Gastrocnemius medialis (tissue), 4 donors: ENCODE measurements at regions not wholly inside any gene's neighbourhood (a gene's known extent, or its start where the extent isn't known, plus 50 kb on each side); places are given as distances from the start of the nearest gene placed in this dataset.

Experiments used
- ATAC-seq, 2 donors: fragments of 150-250 bp; one replicate each; pipeline ENCODE4 v1.9.1; 2016
- DNase-seq, 2 donors: peaks; one replicate each; pipeline ENCODE4 v3.0.0-alpha.2; 2019
- H3K27ac ChIP-seq, 4 donors: fragments of 200-600 bp; sonication (generic); 1 replicate in 1 of 4; 2 replicates in 3 of 4; pipeline ENCODE4 v1.5.1; 2016 to 2018; ENCODE audit warnings: mild to moderate bottlenecking in 2 of 4, moderate library complexity in 1 of 4
- H3K27me3 ChIP-seq, 3 donors: fragments of 200-600 bp; sonication (generic) in 2 of 3; 1 replicate in 1 of 3; 2 replicates in 2 of 3; pipeline versions ENCODE4 v1.5.1 to v1.6.0; 2016 to 2019; ENCODE audit warnings: mild to moderate bottlenecking in 1 of 3, moderate library complexity in 1 of 3
- H3K36me3 ChIP-seq, 2 donors: fragments of 200-600 bp; sonication (generic) in 1 of 2; one replicate each; pipeline ENCODE4 v1.5.1; 2017 to 2018
- H3K4me1 ChIP-seq, 2 donors: fragments of 200-600 bp; sonication (generic) in 1 of 2; one replicate each; pipeline ENCODE4 v1.5.1; 2016 to 2017; ENCODE audit warnings: mild to moderate bottlenecking in 2 of 2
- H3K4me3 ChIP-seq, 4 donors: fragments of 200-600 bp; sonication (generic) in 3 of 4; 1 replicate in 1 of 4; 2 replicates in 3 of 4; pipeline ENCODE4 v1.5.1; 2016 to 2019; ENCODE audit warnings: mild to moderate bottlenecking in 2 of 4
- H3K9me3 ChIP-seq, 3 donors: fragments of 200-600 bp; sonication (generic) in 2 of 3; 1 replicate in 1 of 3; 2 replicates in 2 of 3; pipeline ENCODE4 v1.5.1; 2016 to 2019
- CTCF ChIP-seq, 5 experiments: fragments of 450-650 bp in 3 of 5; fragments of 200-600 bp in 2 of 5; sonication (generic) in 2 of 5; IDR thresholded peaks in 4 of 5; conservative IDR thresholded peaks in 1 of 5; 1 replicate in 4 of 5; 2 replicates in 1 of 5; pipeline ENCODE4 v1.5.1; 2016 to 2019; ENCODE audit warnings: antibody characterized with exemption in 5 of 5, mild to moderate bottlenecking in 3 of 5, moderate library complexity in 3 of 5
- POLR2A ChIP-seq, 2 donors: fragments of 450-650 bp; IDR thresholded peaks; one replicate each; pipeline ENCODE4 v1.6.1; 2017; ENCODE audit warnings: antibody characterized with exemption in 2 of 2, mild to moderate bottlenecking in 2 of 2, moderate library complexity in 2 of 2
- in situ Hi-C, 4 donors: fragments of 200-750 bp; cut with MboI; loops; one replicate each; pipeline versions ENCODE4 v1.15.0 to v1.8.0; 2017; ENCODE audit warnings: low sequenced_read_pairs in 4 of 4
- intact Hi-C: fragments of 100-400 bp; cut with DNase I; formaldehyde crosslinking; loops from one replicate; pipeline ENCODE4 v1.15.1; 2023; ENCODE audit warnings: low total_unique reads

DNA sequence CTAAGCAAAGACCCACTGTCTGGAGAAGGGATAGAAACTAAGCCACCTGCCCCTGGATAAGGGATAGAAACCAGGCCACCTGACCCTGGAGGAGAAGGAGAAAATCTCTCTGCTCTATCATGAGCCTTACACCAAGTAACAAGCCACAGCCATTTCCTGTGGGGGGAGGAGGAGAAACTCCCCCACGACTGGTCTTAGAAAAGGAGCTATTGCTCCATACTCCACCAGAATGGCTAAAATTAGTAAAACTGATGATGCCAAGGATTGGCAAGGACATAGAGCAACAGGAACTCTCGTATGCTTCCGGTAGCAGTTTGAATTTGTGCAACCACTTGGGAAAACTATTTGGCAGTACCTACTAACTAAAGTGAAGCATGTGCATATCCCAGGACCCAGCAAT is 70.8 kb downstream of the ACTL7B start:
- DNase-seq: peak; percentile 18 to 43
- peaks cover 10 to 29% of the 10 kb centered on the region in 2 donors for H3K4me1 ChIP-seq
- H3K9me3 ChIP-seq: no peaks in the 10 kb centered on the region
- TF ChIP-seq POLR2A (IDR thresholded peaks at IDR 0.05) (no peak), CTCF (IDR thresholded peaks at IDR 0.05 in 4 of 5, conservative IDR thresholded peaks at IDR 0.05 in 1 of 5) (no peak)
- in situ Hi-C loops: no loop called here
- no peaks in the 10 kb centered on the region for H3K27me3 ChIP-seq
- intact Hi-C loops: no loop called here
- H3K36me3 ChIP-seq: no peaks in the 10 kb centered on the region
- peak; percentile 53 to 70 for ATAC-seq
- peak overlapping the region in 3 of 4 donors; percentile 20 to 61 (median 36) for H3K27ac ChIP-seq
- H3K4me3 ChIP-seq: no peak overlapping the region

DNA sequence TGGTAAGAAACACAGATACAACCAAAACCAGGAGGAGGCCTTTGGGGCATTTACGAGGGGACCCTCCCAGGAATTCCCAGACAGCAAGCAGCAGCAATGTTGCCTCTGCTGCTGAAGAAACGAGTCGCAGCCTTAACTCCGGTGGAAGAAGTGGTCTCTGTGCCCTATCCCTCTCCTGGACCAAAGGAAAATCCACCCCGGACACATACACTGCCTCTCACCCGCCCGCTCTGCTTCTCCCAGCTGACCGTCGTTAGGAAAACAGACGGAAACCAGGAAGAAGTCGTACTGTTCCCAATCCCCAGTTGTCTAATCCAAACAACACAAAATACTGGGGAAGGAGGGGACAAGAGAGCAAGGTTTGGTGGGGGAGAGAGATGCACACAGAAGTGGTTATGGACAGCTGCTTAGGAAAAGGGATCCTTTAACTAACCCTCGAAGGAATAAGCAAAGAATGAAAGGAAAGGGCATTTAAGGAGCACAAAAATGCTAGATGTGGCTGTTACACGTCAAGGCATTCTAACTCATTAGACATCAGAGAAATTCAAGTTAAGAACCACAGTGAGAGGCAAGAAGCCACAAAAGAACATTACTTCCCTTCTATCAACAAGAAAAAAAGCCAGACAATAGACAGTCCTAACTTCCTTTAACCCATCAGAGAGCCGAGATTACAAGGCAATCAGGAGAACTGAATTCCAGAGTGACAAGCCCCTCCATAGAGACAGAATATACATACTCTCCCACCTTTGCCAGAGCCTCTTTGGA is 71.9 kb downstream of the ACTL7B start:
- Histone ChIP-seq H3K27ac (peak overlapping the region in 1 of 4 donors; percentile 61), H3K4me3 (peak overlapping the region in 1 of 4 donors; percentile 7), H3K4me1 (peaks cover 10 to 29% of the 10 kb centered on the region in 2 donors), H3K27me3 (no peaks in the 10 kb centered on the region), H3K36me3 (no peaks in the 10 kb centered on the region), H3K9me3 (no peaks in the 10 kb centered on the region)
- in situ Hi-C loops: no loop called here
- TF ChIP-seq CTCF (IDR thresholded peaks at IDR 0.05 in 4 of 5, conservative IDR thresholded peaks at IDR 0.05 in 1 of 5) (no peak), POLR2A (IDR thresholded peaks at IDR 0.05) (no peak)
- intact Hi-C loops: no loop called here
- peak in 1 of 2 donors; percentile 34 for ATAC-seq
- DNase-seq: no peak

DNA sequence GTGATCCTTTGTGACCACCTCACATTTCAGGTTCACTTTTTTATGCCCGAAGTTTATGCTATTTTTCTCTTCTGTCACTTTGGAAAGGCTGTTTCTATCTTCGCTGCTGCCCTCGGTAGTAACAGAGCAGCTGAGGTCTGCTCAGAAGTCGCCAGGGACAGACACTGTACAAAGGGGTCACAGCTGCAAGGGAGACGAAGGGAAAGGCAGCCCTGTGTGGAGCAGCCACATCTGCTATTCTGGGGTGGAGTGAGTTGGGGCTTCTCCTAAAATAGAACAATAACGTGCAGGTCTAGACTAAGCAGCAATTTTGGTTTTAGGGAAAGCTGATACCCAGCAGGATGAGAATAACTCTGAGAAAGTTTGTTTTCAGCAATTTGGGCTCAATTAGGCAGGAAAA is 72.5 kb downstream of the ACTL7B start:
- H3K9me3 ChIP-seq: no peaks in the 10 kb centered on the region
- in situ Hi-C loops (no loop called here), intact Hi-C loops (no loop called here)
- no peaks in the 10 kb centered on the region for H3K27me3 ChIP-seq
- TF ChIP-seq POLR2A (IDR thresholded peaks at IDR 0.05) (no peak), CTCF (IDR thresholded peaks at IDR 0.05 in 4 of 5, conservative IDR thresholded peaks at IDR 0.05 in 1 of 5) (no peak)
- no peaks in the 10 kb centered on the region for H3K36me3 ChIP-seq
- ATAC-seq: no peak
- H3K4me3 ChIP-seq: peak overlapping the region in 1 of 4 donors; percentile 7
- H3K4me1 ChIP-seq: peaks cover 10 to 29% of the 10 kb centered on the region in 2 donors
- no peak for DNase-seq
- H3K27ac ChIP-seq: no peak overlapping the region

GRCh38 chr9:108780942-108781734 is 74.6 kb downstream of the ACTL7B start:
- Histone ChIP-seq H3K27ac (no peak overlapping the region), H3K27me3 (no peaks in the 10 kb centered on the region), H3K4me3 (no peak overlapping the region), H3K4me1 (peaks cover 10 to 29% of the 10 kb centered on the region in 2 donors), H3K36me3 (no peaks in the 10 kb centered on the region), H3K9me3 (no peaks in the 10 kb centered on the region)
- DNase-seq (no peak), ATAC-seq (no peak)
- intact Hi-C loops: no loop called here
- no peak for TF ChIP-seq CTCF (IDR thresholded peaks at IDR 0.05 in 4 of 5, conservative IDR thresholded peaks at IDR 0.05 in 1 of 5)
- no peak for TF ChIP-seq POLR2A (IDR thresholded peaks at IDR 0.05)
- in situ Hi-C loops: no loop called here
